ENCODE measurements at regions not wholly inside any gene's neighbourhood (a gene's known extent, or its start where the extent isn't known, plus 50 kb on each side); places are given as distances from the start of the nearest gene placed in this dataset.

GRCh38 chr2:12299431-12299830 lies 417.3 kb upstream of the TRIB2 start:
- no peak for ATAC-seq (ENCODE audit: insufficient read depth, low read depth)
- DNase-seq = no peak
- TF ChIP-seq EZH2 (IDR thresholded peaks at IDR 0.05; ENCODE audit: borderline replicate concordance, low read depth, low read length, severe bottlenecking) = no peak
- TF ChIP-seq, protein P1, sequence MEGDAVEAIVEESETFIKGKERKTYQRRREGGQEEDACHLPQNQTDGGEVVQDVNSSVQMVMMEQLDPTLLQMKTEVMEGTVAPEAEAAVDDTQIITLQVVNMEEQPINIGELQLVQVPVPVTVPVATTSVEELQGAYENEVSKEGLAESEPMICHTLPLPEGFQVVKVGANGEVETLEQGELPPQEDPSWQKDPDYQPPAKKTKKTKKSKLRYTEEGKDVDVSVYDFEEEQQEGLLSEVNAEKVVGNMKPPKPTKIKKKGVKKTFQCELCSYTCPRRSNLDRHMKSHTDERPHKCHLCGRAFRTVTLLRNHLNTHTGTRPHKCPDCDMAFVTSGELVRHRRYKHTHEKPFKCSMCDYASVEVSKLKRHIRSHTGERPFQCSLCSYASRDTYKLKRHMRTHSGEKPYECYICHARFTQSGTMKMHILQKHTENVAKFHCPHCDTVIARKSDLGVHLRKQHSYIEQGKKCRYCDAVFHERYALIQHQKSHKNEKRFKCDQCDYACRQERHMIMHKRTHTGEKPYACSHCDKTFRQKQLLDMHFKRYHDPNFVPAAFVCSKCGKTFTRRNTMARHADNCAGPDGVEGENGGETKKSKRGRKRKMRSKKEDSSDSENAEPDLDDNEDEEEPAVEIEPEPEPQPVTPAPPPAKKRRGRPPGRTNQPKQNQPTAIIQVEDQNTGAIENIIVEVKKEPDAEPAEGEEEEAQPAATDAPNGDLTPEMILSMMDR (IDR thresholded peaks at IDR 0.05; ENCODE audit: borderline replicate concordance, extremely low read depth, low read length, poor library complexity, severe bottlenecking) = no peak
- Histone ChIP-seq H3K9ac (ENCODE audit: low read depth, low read length) (no peak overlapping the region), H3K4me3 (ENCODE audit: low read depth in 1 of 2, low read length in 2 of 2) (no peak overlapping the region), H3K79me2 (ENCODE audit: insufficient read depth, low read length) (no peaks in the 10 kb centered on the region), H3K4me1 (ENCODE audit: insufficient read depth, low read length) (peaks cover 41% of the 10 kb centered on the region), H3K36me3 (ENCODE audit: insufficient read depth, low read length) (no peaks in the 10 kb centered on the region), H3K9me3 (ENCODE audit: insufficient read depth, low read length, severe bottlenecking) (no peaks in the 10 kb centered on the region), H3K27ac (ENCODE audit: low read length) (no peak overlapping the region), H4K20me1 (ENCODE audit: insufficient read depth, low read length) (no peaks in the 10 kb centered on the region), H3K4me2 (ENCODE audit: insufficient read depth, low read length) (no peak overlapping the region), H3K27me3 (ENCODE audit: insufficient read depth, low read length, poor library complexity) (no peaks in the 10 kb centered on the region), H2AFZ (ENCODE audit: low read depth, low read length) (no peak overlapping the region)

DNA sequence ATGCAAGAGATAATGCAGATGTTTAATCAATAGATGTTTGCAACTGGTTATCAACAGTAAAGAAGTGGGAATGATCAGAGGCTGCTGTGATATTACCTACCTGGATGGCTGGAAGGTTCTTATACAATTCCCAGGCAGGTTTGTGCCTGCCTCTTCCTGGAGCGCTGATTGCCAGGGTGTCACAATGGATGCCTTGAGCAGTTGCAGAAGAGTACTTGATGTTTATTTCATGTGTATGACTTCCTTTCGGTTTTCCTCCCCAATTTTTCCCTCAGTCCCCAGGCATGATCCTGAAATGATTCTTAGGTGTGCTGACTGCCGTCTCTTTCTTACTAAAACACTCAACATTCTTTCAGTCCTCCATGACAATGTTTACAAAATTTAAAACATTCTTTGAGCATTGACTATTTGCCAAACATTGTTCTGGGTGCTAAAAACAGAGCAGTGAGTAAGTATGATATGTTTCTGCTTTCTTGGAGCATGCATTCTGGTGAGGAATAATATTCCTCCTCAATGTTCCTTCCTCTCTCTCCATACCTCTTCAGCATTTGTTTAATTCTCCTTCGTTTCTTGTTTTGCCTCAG lies 416.6 kb upstream of the TRIB2 start:
- Histone ChIP-seq H3K9me3 (ENCODE audit: insufficient read depth, low read length, severe bottlenecking) (no peaks in the 10 kb centered on the region), H3K9ac (ENCODE audit: low read depth, low read length) (no peak overlapping the region), H3K27ac (ENCODE audit: low read length) (no peak overlapping the region), H3K79me2 (ENCODE audit: insufficient read depth, low read length) (no peaks in the 10 kb centered on the region), H3K4me3 (ENCODE audit: low read depth in 1 of 2, low read length in 2 of 2) (no peak overlapping the region), H3K36me3 (ENCODE audit: insufficient read depth, low read length) (no peaks in the 10 kb centered on the region), H3K4me1 (ENCODE audit: insufficient read depth, low read length) (peaks cover 40% of the 10 kb centered on the region), H4K20me1 (ENCODE audit: insufficient read depth, low read length) (no peaks in the 10 kb centered on the region), H3K4me2 (ENCODE audit: insufficient read depth, low read length) (no peak overlapping the region), H3K27me3 (ENCODE audit: insufficient read depth, low read length, poor library complexity) (no peaks in the 10 kb centered on the region), H2AFZ (ENCODE audit: low read depth, low read length) (no peak overlapping the region)
- TF ChIP-seq EZH2 (IDR thresholded peaks at IDR 0.05; ENCODE audit: borderline replicate concordance, low read depth, low read length, severe bottlenecking) = no peak
- TF ChIP-seq, protein P1 (IDR thresholded peaks at IDR 0.05; ENCODE audit: borderline replicate concordance, extremely low read depth, low read length, poor library complexity, severe bottlenecking) = no peak
- DNase-seq (no peak), ATAC-seq (ENCODE audit: insufficient read depth, low read depth) (no peak)

- H3K27ac ChIP-seq (ENCODE audit: low read length) = no peak overlapping the region
- no peak for TF ChIP-seq EZH2 (IDR thresholded peaks at IDR 0.05; ENCODE audit: borderline replicate concordance, low read depth, low read length, severe bottlenecking)
- TF ChIP-seq, protein P1 (IDR thresholded peaks at IDR 0.05; ENCODE audit: borderline replicate concordance, extremely low read depth, low read length, poor library complexity, severe bottlenecking) = no peak
- no peak overlapping the region for H2AFZ ChIP-seq (ENCODE audit: low read depth, low read length)
- no peak overlapping the region for H3K4me2 ChIP-seq (ENCODE audit: insufficient read depth, low read length)
- no peak overlapping the region for H3K9ac ChIP-seq (ENCODE audit: low read depth, low read length)
- DNase-seq (no peak), ATAC-seq (ENCODE audit: insufficient read depth, low read depth) (no peak)
- H3K36me3 ChIP-seq (ENCODE audit: insufficient read depth, low read length) = no peaks in the 10 kb centered on the region
- H3K4me3 ChIP-seq (ENCODE audit: low read depth in 1 of 2, low read length in 2 of 2) = no peak overlapping the region
- H3K4me1 ChIP-seq (ENCODE audit: insufficient read depth, low read length) = peaks cover 36% of the 10 kb centered on the region
- H4K20me1 ChIP-seq (ENCODE audit: insufficient read depth, low read length) = no peaks in the 10 kb centered on the region
- no peaks in the 10 kb centered on the region for H3K27me3 ChIP-seq (ENCODE audit: insufficient read depth, low read length, poor library complexity)
- no peaks in the 10 kb centered on the region for H3K9me3 ChIP-seq (ENCODE audit: insufficient read depth, low read length, severe bottlenecking)
- no peaks in the 10 kb centered on the region for H3K79me2 ChIP-seq (ENCODE audit: insufficient read depth, low read length)
These were observed 415.8 kb upstream of the TRIB2 start for GRCh38 chr2:12300927-12301326.
